ENCODE measurements at regions not wholly inside any gene's neighbourhood (a gene's known extent, or its start where the extent isn't known, plus 50 kb on each side); places are given as distances from the start of the nearest gene placed in this dataset.

- TF ChIP-seq CTCF (IDR thresholded peaks at IDR 0.05 in 4 of 5, conservative IDR thresholded peaks at IDR 0.05 in 1 of 5): no peak
- TF ChIP-seq POLR2A (IDR thresholded peaks at IDR 0.05): no peak
These were observed 141.0 kb upstream of the LMNTD1 start for GRCh38 chr12:25694072-25694471.

Data from gastrocnemius medialis (tissue), 4 donors.